ENCODE measurements at regions not wholly inside any gene's neighbourhood (a gene's known extent, or its start where the extent isn't known, plus 50 kb on each side); places are given as distances from the start of the nearest gene placed in this dataset.

GRCh38 chr4:181581983-181582382 is 661.2 kb upstream of the TENM3 start:
- no peak for DNase-seq

- DNase-seq, result no peak
These were observed 660.6 kb upstream of the TENM3 start for GRCh38 chr4:181582595-181582994.

GRCh38 chr4:181588733-181589302 is 654.4 kb upstream of the TENM3 start:
- DNase-seq, result no peak

- DNase-seq, result no peak
These were observed 650.9 kb upstream of the TENM3 start for GRCh38 chr4:181592221-181592745.

GRCh38 chr4:181593703-181594102 is 649.5 kb upstream of the TENM3 start:
- DNase-seq, result no peak

- no peak for DNase-seq
These were observed 649.0 kb upstream of the TENM3 start for GRCh38 chr4:181594188-181594587.

- DNase-seq, result no peak
These were observed 647.5 kb upstream of the TENM3 start for GRCh38 chr4:181595716-181596115.

GRCh38 chr4:181597766-181598165 is 645.4 kb upstream of the TENM3 start:
- no peak for DNase-seq

GRCh38 chr4:181599134-181599533 is 644.1 kb upstream of the TENM3 start:
- no peak for DNase-seq

- no peak for DNase-seq
These were observed 642.1 kb upstream of the TENM3 start for GRCh38 chr4:181601103-181601502.

- DNase-seq, result no peak
These were observed 638.7 kb upstream of the TENM3 start for GRCh38 chr4:181604546-181604945.

GRCh38 chr4:181606300-181606699 is 636.9 kb upstream of the TENM3 start:
- DNase-seq, result no peak

GRCh38 chr4:181608181-181608580 is 635.0 kb upstream of the TENM3 start:
- no peak for DNase-seq

- DNase-seq, result no peak
These were observed 632.0 kb upstream of the TENM3 start for GRCh38 chr4:181611033-181611711.

- no peak for DNase-seq
These were observed 631.1 kb upstream of the TENM3 start for GRCh38 chr4:181611946-181612600.

GRCh38 chr4:181613200-181613599 is 630.0 kb upstream of the TENM3 start:
- no peak for DNase-seq

- no peak for DNase-seq
These were observed 625.1 kb upstream of the TENM3 start for GRCh38 chr4:181618038-181618618.

GRCh38 chr4:181618896-181619295 is 624.3 kb upstream of the TENM3 start:
- DNase-seq, result no peak

GRCh38 chr4:181619651-181620050 is 623.6 kb upstream of the TENM3 start:
- no peak for DNase-seq

- no peak for DNase-seq
These were observed 605.8 kb upstream of the TENM3 start for GRCh38 chr4:181637186-181638105.

- no peak for DNase-seq
These were observed 599.7 kb upstream of the TENM3 start for GRCh38 chr4:181643466-181643865.

GRCh38 chr4:181645489-181645888 is 597.7 kb upstream of the TENM3 start:
- no peak for DNase-seq

- DNase-seq, result no peak
These were observed 596.3 kb upstream of the TENM3 start for GRCh38 chr4:181646864-181647263.

All from activated CD4-positive, alpha-beta T cell treated with anti-CD3 and anti-CD28 coated beads, Interleukin-2, amount 50 U/mL, for 16 hours (primary cell).